Central memory CD8-positive, alpha-beta T cell (primary cell): ENCODE measurements at regions not wholly inside any gene's neighbourhood (a gene's known extent, or its start where the extent isn't known, plus 50 kb on each side); places are given as distances from the start of the nearest gene placed in this dataset.

Source experiments
- ATAC-seq: fragments of 150-1000 bp; cut with Tn5 transposase; replicated peaks from 2 replicates; pipeline ENCODE4 v1.10.0; 2022; ENCODE audit warnings: mild to moderate bottlenecking, moderate FRiP score, moderate number of reproducible peaks; ENCODE audit not compliant: poor library complexity, severe bottlenecking; ENCODE audit errors: extremely low read depth
- DNase-seq, 2 donors: peaks; one replicate each; pipeline ENCODE4 v3.0.0; 2021; ENCODE audit warnings: low spot score in 2 of 2
- H3K27ac Mint-ChIP-seq: one replicate; pipeline ENCODE4 v1.8.0; 2022; ENCODE audit warnings: low read depth, mild to moderate bottlenecking, moderate library complexity, mixed read lengths
- H3K27me3 Mint-ChIP-seq: one replicate; pipeline ENCODE4 v1.8.0; 2022; ENCODE audit warnings: mixed read lengths
- H3K36me3 Mint-ChIP-seq: one replicate; pipeline ENCODE4 v1.8.0; 2022; ENCODE audit warnings: mild to moderate bottlenecking, moderate library complexity, mixed read lengths; ENCODE audit not compliant: insufficient read depth
- H3K4me1 Mint-ChIP-seq: one replicate; pipeline ENCODE4 v1.8.0; 2022; ENCODE audit warnings: mixed read lengths
- H3K4me3 Mint-ChIP-seq: one replicate; pipeline ENCODE4 v1.8.0; 2022; ENCODE audit warnings: mild to moderate bottlenecking, moderate library complexity, mixed read lengths
- H3K9me3 Mint-ChIP-seq: one replicate; pipeline ENCODE4 v1.8.0; 2022; ENCODE audit warnings: mixed read lengths

DNA sequence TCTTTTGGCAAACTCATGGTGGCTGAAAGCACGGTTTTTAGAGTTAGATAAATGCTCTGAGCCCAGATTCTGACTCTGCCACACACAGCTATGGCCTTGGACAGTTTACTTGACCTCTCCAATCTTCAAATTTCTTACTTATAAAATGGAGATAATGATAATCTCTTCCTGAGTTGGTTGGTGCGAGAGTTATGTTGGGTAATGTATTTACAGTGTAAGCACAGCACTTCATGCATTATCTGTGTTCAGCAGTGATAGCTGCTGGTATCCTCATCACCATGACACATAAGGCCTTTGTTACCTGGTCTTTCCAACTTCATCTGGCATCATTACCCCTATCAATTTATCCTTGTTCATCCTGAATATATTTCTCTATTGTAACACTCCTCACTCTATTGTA, 178.8 kb upstream of the ELL2 start:
- H3K9me3 Mint-ChIP-seq = no peaks in the 10 kb centered on the region
- no peaks in the 10 kb centered on the region for H3K4me1 Mint-ChIP-seq
- peaks cover 9% of the 10 kb centered on the region for H3K27me3 Mint-ChIP-seq
- no peak overlapping the region for H3K27ac Mint-ChIP-seq
- DNase-seq (no peak), ATAC-seq (no peak)
- no peak overlapping the region for H3K4me3 Mint-ChIP-seq
- peaks cover 2% of the 10 kb centered on the region for H3K36me3 Mint-ChIP-seq

DNA sequence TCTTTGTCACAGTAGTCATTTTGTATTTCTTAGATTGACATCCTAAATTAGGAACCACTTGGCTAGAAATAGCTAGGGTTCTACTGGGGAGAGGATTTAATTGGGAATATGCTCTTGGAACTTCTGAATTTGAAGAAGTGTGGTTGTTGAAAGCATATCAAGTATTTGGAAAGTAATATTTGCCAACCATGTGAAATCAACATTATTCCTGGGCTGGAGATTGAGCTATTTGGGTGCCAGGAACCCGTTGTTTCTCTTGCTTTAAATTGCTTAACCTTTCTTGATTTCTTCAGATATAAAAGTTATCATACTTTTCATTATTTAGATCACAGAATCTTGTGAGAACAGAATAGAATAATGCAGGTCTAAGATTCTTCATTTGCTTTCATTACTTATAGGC, 178.4 kb upstream of the ELL2 start:
- Mint-ChIP-seq H3K27ac (no peak overlapping the region), H3K36me3 (peaks cover 2% of the 10 kb centered on the region), H3K27me3 (peaks cover 9% of the 10 kb centered on the region), H3K9me3 (no peaks in the 10 kb centered on the region), H3K4me1 (no peaks in the 10 kb centered on the region), H3K4me3 (no peak overlapping the region)
- DNase-seq (no peak), ATAC-seq (no peak)

DNA sequence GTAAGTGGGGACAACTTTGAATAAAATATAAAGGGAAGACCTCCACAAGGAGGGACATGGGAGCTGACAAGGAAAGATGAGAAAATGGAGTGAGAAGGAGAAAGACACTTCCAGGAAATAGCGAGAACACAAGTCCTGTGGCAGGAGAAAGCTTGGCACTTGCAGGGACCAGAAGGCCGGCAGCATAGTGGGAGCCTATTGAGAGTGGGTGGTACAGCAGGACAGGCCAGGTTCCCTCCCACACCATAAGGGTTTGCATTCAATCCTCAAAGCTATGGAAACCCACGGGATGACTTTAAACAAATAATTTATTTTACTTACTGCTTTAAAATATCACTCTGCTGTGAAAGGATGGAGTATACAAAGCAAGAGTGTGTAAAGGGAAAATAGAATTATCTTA, 173.2 kb upstream of the ELL2 start:
- DNase-seq = no peak
- H3K27ac Mint-ChIP-seq = no peak overlapping the region

DNA sequence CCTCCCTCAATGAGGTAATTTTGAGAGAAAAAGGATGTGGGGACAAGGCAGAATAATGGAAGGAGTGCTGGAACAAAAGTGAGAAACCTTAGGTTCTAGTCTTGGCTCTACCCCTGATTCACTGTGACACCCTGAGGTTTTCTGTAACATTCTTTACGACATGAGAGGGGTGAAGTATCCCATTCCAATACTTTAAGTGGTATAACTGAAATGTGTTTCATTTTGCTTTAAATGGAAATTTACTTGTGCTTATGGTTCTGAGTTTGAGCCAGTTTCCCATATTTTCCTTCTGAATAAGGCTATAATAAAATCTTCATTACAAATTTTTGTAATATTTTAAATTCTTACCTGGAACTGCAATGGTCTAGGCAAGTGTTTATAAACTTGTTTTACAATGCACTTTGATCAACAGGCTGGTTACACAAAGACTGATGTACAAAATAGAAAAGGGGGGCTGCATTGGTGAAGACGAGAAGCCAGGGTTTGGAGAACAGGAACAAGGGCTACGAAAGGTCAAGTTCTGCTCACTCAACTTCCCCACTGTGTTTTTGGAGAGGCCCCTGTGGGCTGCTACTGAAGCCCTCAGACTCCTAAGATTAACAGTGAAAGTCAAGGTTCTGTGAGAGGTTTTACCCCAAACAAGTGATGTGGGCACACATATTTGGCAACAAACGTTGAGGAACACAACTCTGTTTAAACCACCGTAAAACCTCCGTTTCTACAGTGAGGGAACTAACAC, 171.9 kb upstream of the ELL2 start:
- Mint-ChIP-seq H3K27ac (no peak overlapping the region), H3K27me3 (no peaks in the 10 kb centered on the region), H3K4me1 (no peaks in the 10 kb centered on the region), H3K4me3 (no peak overlapping the region), H3K36me3 (peaks cover 2% of the 10 kb centered on the region), H3K9me3 (no peaks in the 10 kb centered on the region)
- ATAC-seq (no peak), DNase-seq (no peak)

More for the DNA sequence above, 173.2 kb upstream of the ELL2 start:
- ATAC-seq = no peak
- Mint-ChIP-seq H3K9me3 (no peaks in the 10 kb centered on the region), H3K36me3 (peaks cover 2% of the 10 kb centered on the region), H3K4me3 (no peak overlapping the region), H3K4me1 (no peaks in the 10 kb centered on the region), H3K27me3 (peaks cover 5% of the 10 kb centered on the region)

DNA sequence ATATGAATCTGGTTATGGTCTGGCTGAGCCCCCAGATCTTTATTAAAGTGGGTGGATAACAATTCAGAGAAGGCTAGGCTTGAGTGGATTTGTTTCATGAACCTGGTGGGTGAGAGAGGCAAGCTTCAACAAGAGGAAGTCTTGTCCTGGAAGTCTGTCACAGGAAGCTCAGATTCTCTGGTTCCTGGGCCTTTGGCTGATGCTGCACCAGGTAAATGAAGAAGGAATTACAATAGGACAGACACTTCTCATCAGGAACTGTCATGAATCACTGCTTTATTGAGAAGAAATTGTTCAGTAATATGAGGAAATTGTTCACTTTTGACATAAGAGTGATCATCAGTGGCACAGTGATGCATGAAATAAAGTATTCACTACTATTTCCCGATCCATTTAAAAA, 167.6 kb upstream of the ELL2 start:
- no peaks in the 10 kb centered on the region for H3K36me3 Mint-ChIP-seq
- H3K9me3 Mint-ChIP-seq = no peaks in the 10 kb centered on the region
- H3K4me1 Mint-ChIP-seq = no peaks in the 10 kb centered on the region
- DNase-seq = no peak
- H3K27ac Mint-ChIP-seq = no peak overlapping the region
- peaks cover 10% of the 10 kb centered on the region for H3K27me3 Mint-ChIP-seq
- H3K4me3 Mint-ChIP-seq = no peak overlapping the region
- ATAC-seq = no peak

DNA sequence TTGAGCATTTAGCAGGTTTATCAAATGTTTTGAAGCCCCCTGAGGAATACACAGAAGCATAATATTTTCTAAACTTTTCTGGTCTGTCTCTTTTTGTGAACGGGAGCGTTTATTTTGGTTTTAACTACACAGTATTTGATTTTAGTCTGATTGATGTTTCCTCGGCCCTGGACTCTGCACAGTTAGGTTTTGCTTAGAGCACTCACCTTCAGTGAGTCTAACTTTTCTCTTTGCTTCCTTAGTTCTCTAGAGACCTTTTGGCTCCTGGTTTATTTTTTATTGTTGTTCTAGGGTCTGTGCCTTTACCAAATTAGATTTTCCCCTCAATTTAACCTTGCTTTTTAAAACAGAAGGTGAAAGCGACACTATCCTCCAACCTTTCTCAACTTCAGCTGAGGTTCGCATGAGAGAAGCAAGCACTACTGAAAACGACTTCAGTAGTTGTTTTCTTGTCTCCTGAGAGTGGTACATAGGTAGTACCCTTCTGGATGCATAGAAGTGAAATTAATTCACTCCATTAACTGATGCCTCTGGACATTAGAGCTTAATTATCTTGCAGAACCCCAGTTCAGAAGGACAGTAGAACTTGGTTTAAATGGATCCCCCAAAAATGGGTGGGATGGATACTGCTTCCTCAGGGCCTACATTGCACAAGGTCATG, 166.7 kb upstream of the ELL2 start:
- Mint-ChIP-seq H3K9me3 (no peaks in the 10 kb centered on the region), H3K4me1 (no peaks in the 10 kb centered on the region), H3K27me3 (peaks cover 10% of the 10 kb centered on the region), H3K4me3 (no peak overlapping the region), H3K36me3 (no peaks in the 10 kb centered on the region), H3K27ac (no peak overlapping the region)
- ATAC-seq (no peak), DNase-seq (no peak)

DNA sequence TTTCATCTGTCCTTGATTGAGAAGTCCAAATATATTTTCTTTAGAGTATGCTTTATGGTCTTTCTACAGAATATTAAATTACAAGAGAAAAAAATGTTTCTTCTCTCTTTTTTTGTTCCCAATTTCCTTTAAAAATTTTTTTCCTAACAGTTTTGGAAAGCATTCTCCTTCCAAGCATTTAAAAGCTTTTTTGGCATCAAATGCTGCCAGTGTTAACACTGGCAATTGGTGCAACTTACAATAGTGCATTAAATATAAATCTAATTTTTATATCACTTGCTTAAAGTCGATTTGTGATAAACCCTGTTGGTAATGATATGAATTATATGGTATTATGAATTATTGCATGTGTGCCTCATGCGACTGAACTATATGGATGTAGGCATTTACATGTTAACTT, 165.9 kb upstream of the ELL2 start:
- no peaks in the 10 kb centered on the region for H3K36me3 Mint-ChIP-seq
- no peaks in the 10 kb centered on the region for H3K4me1 Mint-ChIP-seq
- no peak overlapping the region for H3K4me3 Mint-ChIP-seq
- DNase-seq (no peak), ATAC-seq (no peak)
- no peaks in the 10 kb centered on the region for H3K9me3 Mint-ChIP-seq
- H3K27me3 Mint-ChIP-seq = peaks cover 10% of the 10 kb centered on the region
- H3K27ac Mint-ChIP-seq = no peak overlapping the region

DNA sequence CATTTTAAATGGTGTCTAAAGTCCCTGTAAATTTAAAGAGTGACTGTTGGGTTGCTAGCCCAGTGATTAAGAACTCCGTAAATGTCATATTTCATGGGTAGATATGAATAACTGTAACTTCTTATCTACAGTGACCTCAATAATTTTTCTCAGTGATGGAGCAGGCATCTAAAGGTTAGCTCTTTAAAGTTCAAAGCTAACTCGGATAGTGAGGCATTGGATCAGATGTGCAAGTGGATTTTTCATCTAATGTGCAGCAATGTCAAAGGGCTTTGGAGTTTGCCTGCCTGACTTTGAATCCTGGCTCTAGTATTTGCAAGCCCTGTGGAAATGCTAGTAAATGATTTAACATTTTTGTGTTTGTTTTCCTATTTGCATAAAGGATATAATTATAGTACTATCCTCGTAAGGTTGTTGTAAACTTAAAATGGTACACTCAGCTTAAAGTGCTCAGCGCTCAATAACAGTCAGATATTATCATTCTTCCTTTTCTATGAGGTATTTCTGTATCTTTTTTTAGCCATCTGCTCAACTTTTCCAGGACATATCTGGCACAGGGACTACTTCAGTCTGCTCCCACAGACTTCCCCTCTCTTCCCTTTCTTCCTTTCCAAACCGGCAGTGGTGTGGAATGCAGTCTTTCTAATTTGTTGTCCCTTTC, 163.7 kb upstream of the ELL2 start:
- H3K9me3 Mint-ChIP-seq = no peaks in the 10 kb centered on the region
- ATAC-seq (no peak), DNase-seq (no peak)
- H3K4me3 Mint-ChIP-seq = no peak overlapping the region
- H3K27ac Mint-ChIP-seq = no peak overlapping the region
- no peaks in the 10 kb centered on the region for H3K4me1 Mint-ChIP-seq
- H3K27me3 Mint-ChIP-seq = peaks cover 10% of the 10 kb centered on the region
- no peaks in the 10 kb centered on the region for H3K36me3 Mint-ChIP-seq

DNA sequence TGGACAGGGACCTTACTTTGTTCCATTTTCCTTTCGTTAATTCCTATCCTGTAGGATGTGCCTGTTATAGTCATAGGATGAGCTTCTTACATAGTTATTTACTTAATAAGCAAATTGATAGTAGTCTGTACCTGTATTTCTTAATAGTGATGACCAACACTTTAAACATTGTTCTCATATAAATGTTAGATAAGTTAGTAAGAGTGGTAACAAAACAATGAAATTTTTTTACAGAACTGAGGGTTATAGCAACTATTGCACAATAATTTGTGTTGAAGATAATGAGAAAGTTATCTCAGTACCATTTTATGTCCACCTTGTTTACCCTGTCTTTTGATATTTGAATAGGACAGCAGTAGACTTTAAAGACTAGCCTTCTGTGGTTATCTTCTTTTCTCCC, 162.9 kb upstream of the ELL2 start:
- H3K9me3 Mint-ChIP-seq = no peaks in the 10 kb centered on the region
- peaks cover 10% of the 10 kb centered on the region for H3K27me3 Mint-ChIP-seq
- no peak for DNase-seq
- no peaks in the 10 kb centered on the region for H3K36me3 Mint-ChIP-seq
- no peaks in the 10 kb centered on the region for H3K4me1 Mint-ChIP-seq
- no peak for ATAC-seq
- H3K27ac Mint-ChIP-seq = no peak overlapping the region
- no peak overlapping the region for H3K4me3 Mint-ChIP-seq

DNA sequence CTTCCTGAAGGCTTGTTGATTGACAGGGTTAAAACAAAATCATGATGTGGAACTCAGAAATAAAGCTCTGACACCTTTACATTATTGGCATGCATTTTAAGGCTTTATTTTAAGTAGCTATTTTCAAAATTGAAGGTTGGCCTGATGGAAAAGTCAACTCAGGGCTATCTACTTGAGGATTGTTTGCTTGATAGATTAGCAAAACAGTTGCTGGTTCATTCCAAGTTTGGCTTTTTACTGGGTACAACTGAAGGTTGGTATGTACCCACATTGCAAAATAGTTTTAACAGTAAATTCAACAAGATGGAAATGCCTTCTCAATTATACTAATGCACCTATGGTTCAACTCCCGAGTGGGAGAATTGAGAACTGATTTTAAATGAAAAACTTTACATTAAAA, 161.8 kb upstream of the ELL2 start:
- H3K27ac Mint-ChIP-seq = no peak overlapping the region
- DNase-seq (no peak), ATAC-seq (no peak)
- H3K4me3 Mint-ChIP-seq = no peak overlapping the region
- H3K4me1 Mint-ChIP-seq = no peaks in the 10 kb centered on the region
- peaks cover 10% of the 10 kb centered on the region for H3K27me3 Mint-ChIP-seq
- H3K36me3 Mint-ChIP-seq = no peaks in the 10 kb centered on the region
- H3K9me3 Mint-ChIP-seq = no peaks in the 10 kb centered on the region

DNA sequence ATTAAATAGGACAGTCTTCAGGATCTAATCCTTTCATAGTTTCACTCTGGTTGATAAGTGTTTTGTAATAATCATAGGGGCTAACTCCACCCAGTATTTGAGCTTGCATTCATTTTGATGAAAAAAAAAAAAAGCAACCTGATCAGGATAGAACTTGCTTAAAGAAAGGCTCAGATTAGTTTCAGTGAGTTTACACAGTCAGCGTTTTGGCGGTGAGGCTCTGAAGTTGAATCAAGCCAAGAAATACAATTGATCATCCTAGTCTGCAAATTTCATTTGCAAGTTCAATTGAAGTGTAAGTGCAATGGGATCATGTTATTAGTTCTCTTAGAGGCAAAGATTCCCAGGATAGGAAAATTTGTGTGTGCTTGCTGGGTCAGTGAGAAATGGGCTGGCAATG, 159.7 kb upstream of the ELL2 start:
- DNase-seq (no peak), ATAC-seq (no peak)
- H3K9me3 Mint-ChIP-seq = no peaks in the 10 kb centered on the region
- H3K4me3 Mint-ChIP-seq = no peak overlapping the region
- H3K4me1 Mint-ChIP-seq = no peaks in the 10 kb centered on the region
- peaks cover 10% of the 10 kb centered on the region for H3K27me3 Mint-ChIP-seq
- no peaks in the 10 kb centered on the region for H3K36me3 Mint-ChIP-seq
- H3K27ac Mint-ChIP-seq = no peak overlapping the region

DNA sequence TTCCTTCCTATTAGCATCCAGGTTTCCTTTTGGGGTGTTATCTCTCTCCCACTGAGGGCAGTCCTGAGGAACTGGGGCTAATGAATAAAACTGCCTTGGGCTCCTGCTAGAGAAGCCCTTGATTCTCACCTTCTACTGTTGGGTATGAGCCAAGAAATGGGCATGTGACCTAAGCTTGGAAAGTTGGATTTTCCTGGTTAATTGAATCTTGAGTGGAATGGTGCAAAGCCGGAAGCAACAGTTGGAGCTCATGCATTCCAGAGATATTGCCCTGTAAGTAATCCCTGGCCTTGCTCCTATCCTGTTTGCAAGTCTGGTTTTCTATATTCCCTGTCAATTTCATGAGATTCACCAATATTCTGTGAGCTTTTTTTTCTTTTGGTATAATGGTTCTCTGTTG, 158.5 kb upstream of the ELL2 start:
- H3K27me3 Mint-ChIP-seq = no peaks in the 10 kb centered on the region

More for the DNA sequence above, 158.5 kb upstream of the ELL2 start:
- Mint-ChIP-seq H3K36me3 (no peaks in the 10 kb centered on the region), H3K27ac (no peak overlapping the region), H3K4me1 (no peaks in the 10 kb centered on the region), H3K9me3 (no peaks in the 10 kb centered on the region), H3K4me3 (no peak overlapping the region)
- DNase-seq (no peak), ATAC-seq (no peak)
